Upper lobe of left lung (tissue), 6 donors: ENCODE measurements at regions not wholly inside any gene's neighbourhood (a gene's known extent, or its start where the extent isn't known, plus 50 kb on each side); places are given as distances from the start of the nearest gene placed in this dataset.

ENCODE experiments used
- ATAC-seq, 2 donors: fragments of 200-7000 bp; cut with Tn5 transposase; one replicate each; pipeline ENCODE4 v1.9.1; 2022; ENCODE audit warnings: mild to moderate bottlenecking in 2 of 2, moderate library complexity in 2 of 2; ENCODE audit not compliant: low FRiP score in 2 of 2
- DNase-seq, 2 donors: peaks; one replicate each; pipeline ENCODE4 v3.0.0-alpha.2; 2019 to 2020
- H3K27ac ChIP-seq, 4 donors: fragments of 200-600 bp; sonication (generic); one replicate each; pipeline ENCODE4 v1.5.1; 2016 to 2019
- H3K27me3 ChIP-seq, 4 donors: fragments of 200-600 bp; sonication (generic); one replicate each; pipeline ENCODE4 v1.5.1; 2017 to 2019
- H3K36me3 ChIP-seq, 4 donors: fragments of 200-600 bp; sonication (generic); one replicate each; pipeline ENCODE4 v1.5.1; 2016 to 2019
- H3K4me1 ChIP-seq, 4 donors: fragments of 200-600 bp; sonication (generic); one replicate each; pipeline ENCODE4 v1.5.1; 2018 to 2019
- H3K4me3 ChIP-seq, 4 donors: fragments of 200-600 bp; sonication (generic); one replicate each; pipeline ENCODE4 v1.5.1; 2017 to 2019; ENCODE audit warnings: mild to moderate bottlenecking in 2 of 4, moderate library complexity in 1 of 4
- H3K9me3 ChIP-seq, 4 donors: fragments of 200-600 bp; sonication (generic); one replicate each; pipeline ENCODE4 v1.5.1; 2018 to 2019
- CTCF ChIP-seq, 6 experiments: fragments of 450-650 bp in 4 of 6; fragments of 200-600 bp in 2 of 6; sonication (generic) in 2 of 6; IDR thresholded peaks; one replicate each; pipeline ENCODE4 v1.5.1; 2016 to 2019; ENCODE audit warnings: antibody characterized with exemption in 6 of 6
- EP300 ChIP-seq, 4 donors: sonication (generic); formaldehyde crosslinking; IDR thresholded peaks; one replicate each; pipeline ENCODE4 v1.5.1; 2017; ENCODE audit warnings: antibody characterized with exemption in 4 of 4, control low read depth in 2 of 4
- POLR2A ChIP-seq, 4 donors: fragments of 450-650 bp; IDR thresholded peaks; one replicate each; pipeline ENCODE4 v1.5.1; 2016 to 2017; ENCODE audit warnings: antibody characterized with exemption in 4 of 4, mild to moderate bottlenecking in 2 of 4
- POLR2AphosphoS5 ChIP-seq, 2 donors: sonication (generic); formaldehyde crosslinking; IDR thresholded peaks; one replicate each; pipeline ENCODE4 v1.5.1; 2017; ENCODE audit warnings: antibody characterized with exemption in 2 of 2
- WGBS, 2 donors: methylation state at CpG; one replicate each; pipeline ENCODE4 v1.1.5; 2017 to 2018; 5-methylcytosine and 5-hydroxymethylcytosine counted together
- donor health status: DM: no; HTN: no; CAD: no; lungs with moderate emphysema.
- donor health status: DM: no; HTN: yes; CAD: no; lungs with severe emphysema.

DNA sequence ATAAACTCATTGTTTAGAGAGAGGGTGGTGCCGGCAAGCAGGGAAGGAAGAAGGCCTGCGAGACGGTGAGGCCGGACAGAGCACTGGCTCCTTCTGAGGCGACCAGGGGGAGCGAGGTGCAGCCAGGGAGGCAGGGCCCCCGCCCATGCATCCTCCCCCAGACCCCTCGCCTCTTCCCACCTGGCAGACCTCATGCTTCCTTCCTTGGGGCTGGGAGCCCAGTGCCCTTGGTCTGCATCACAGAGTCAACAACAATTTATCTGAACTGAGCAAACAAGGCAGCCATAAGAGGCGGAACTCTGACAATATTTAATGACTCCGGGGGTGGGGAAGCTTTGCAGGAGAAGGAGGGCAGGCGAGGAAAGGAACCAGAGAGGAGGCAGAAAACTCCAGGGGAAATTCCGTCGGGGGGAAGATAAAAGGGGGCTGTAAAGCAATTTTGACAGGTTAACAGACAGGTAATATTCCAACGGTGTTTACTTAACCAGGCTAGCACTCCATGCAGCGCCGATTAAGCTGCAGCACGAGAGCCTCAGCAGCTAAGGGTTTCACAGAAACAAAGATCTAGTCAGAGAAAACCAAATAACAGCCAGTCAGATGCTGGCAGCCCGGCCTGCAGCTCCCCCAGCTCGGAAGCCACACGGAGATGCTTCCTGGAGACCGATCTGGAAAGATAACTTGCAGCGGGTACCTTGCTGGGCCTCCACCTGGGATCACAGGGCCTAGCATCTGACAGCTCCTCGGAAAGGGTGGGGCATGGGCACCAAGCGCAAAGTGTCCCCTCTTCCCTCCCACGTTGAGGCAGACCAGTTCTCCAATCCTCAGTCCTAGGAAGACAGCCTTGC, 398.2 kb downstream of the SOX9 start:
- TF ChIP-seq POLR2AphosphoS5 (IDR thresholded peaks at IDR 0.05) (no peak), EP300 (IDR thresholded peaks at IDR 0.05) (no peak), CTCF (IDR thresholded peaks at IDR 0.05) (no peak), POLR2A (IDR thresholded peaks at IDR 0.05) (no peak)
- Histone ChIP-seq H3K27me3 (no peaks in the 10 kb centered on the region), H3K27ac (peak overlapping the region in 1 of 4 donors; percentile 2), H3K4me1 (peaks cover 0 to 18% (median 11%) of the 10 kb centered on the region in 4 donors), H3K36me3 (no peaks in the 10 kb centered on the region), H3K4me3 (peak overlapping the region in 1 of 4 donors; percentile 1), H3K9me3 (no peaks in the 10 kb centered on the region)
- WGBS, 2 donors, result 37 to 39% methylated on average over 22 to 25 of the region's 25 CpGs
- ATAC-seq, result peak; percentile 11 to 48
- DNase-seq, result no peak

DNA sequence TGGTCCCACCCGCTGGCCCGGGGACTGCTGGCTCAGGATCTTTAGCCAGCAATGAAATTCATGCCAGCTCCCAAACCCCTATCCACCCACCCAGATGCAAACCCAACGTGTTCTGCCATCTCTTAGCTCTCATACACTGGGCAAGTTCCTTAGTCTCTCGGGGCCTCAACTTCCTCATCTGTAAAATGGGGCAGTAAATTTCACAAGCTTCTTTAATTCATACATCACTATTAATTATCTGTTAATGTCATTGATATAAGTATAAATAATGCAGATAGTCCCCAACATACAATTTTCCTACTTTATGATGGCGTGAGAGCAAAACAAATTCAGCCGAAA, 398.7 kb downstream of the SOX9 start:
- no peaks in the 10 kb centered on the region for H3K27me3 ChIP-seq
- WGBS, 2 donors, result 91% methylated on average over 6 of the region's 6 CpGs
- DNase-seq (no peak), ATAC-seq (no peak)
- peak overlapping the region in 1 of 4 donors; percentile 2 for H3K27ac ChIP-seq
- H3K4me1 ChIP-seq, result peaks cover 0 to 18% (median 11%) of the 10 kb centered on the region in 4 donors
- H3K9me3 ChIP-seq, result no peaks in the 10 kb centered on the region
- TF ChIP-seq POLR2A (IDR thresholded peaks at IDR 0.05) (no peak), POLR2AphosphoS5 (IDR thresholded peaks at IDR 0.05) (no peak), CTCF (IDR thresholded peaks at IDR 0.05) (no peak), EP300 (IDR thresholded peaks at IDR 0.05) (no peak)
- no peaks in the 10 kb centered on the region for H3K36me3 ChIP-seq
- no peak overlapping the region for H3K4me3 ChIP-seq

DNA sequence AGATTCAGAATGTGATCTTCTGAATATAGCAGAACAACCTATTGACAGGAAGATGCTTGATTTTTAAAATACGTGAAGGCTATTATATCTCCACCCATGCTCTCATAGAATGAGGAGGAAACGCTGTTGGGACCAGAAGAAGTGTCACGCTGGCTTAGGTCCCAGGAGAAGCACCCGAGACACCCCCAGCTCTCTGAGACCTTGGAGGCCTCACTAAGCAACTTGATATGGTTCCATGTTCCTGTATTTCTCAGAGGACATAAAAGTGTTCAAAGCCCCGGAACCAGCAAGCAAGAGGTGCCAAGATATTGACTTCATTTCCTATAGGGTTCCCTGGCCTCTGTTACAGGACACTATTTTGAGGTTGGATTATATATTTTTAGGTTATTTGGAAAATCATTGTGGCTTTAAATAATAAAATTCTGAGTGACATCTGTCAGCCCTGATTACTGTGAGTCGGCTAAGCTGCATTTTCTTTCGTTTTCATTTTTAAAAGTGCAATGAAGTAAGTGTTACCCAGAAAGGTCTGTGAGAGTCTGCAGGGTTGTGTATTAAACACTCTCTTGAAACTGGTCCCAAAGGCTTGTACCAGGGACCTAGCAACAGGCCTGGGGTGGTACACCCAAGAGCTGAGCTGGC, 400.0 kb downstream of the SOX9 start:
- Histone ChIP-seq H3K4me1 (peaks cover 0 to 11% (median 8%) of the 10 kb centered on the region in 4 donors), H3K4me3 (no peak overlapping the region), H3K27ac (no peak overlapping the region), H3K9me3 (no peaks in the 10 kb centered on the region), H3K27me3 (no peaks in the 10 kb centered on the region), H3K36me3 (no peaks in the 10 kb centered on the region)
- WGBS, 2 donors, result 74 to 78% methylated on average over 7 of the region's 7 CpGs
- DNase-seq (no peak), ATAC-seq (no peak)
- no peak for TF ChIP-seq CTCF (IDR thresholded peaks at IDR 0.05)
- no peak for TF ChIP-seq EP300 (IDR thresholded peaks at IDR 0.05)
- no peak for TF ChIP-seq POLR2AphosphoS5 (IDR thresholded peaks at IDR 0.05)
- no peak for TF ChIP-seq POLR2A (IDR thresholded peaks at IDR 0.05)

DNA sequence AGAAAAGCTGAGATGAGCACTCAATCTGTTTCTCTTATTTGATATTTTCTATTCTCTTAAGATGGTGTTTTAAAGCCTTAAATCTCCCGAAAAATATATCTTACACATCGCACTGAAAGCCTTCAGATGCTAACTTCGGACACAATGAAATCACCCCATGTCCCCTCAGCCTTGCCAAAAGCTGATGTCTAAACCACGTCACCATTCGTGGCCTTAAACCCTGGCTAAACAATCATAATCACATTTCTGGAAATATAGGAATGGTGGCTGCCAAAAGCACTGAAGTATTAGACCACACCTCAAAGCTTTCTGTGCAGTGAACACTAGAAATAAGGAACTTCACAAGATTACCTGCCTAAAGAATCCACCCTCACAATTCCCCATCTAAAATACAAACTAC, 402.7 kb downstream of the SOX9 start:
- WGBS, 2 donors, result 86 to 89% methylated on average over 5 of the region's 5 CpGs
- Histone ChIP-seq H3K27me3 (no peaks in the 10 kb centered on the region), H3K9me3 (no peaks in the 10 kb centered on the region), H3K27ac (no peak overlapping the region), H3K36me3 (no peaks in the 10 kb centered on the region), H3K4me3 (no peak overlapping the region), H3K4me1 (peaks cover 0 to 9% (median 5%) of the 10 kb centered on the region in 4 donors)
- DNase-seq (no peak), ATAC-seq (no peak)
- TF ChIP-seq EP300 (IDR thresholded peaks at IDR 0.05) (no peak), CTCF (IDR thresholded peaks at IDR 0.05) (no peak), POLR2A (IDR thresholded peaks at IDR 0.05) (no peak)
